Body of pancreas (tissue), 4 donors: ENCODE measurements at regions not wholly inside any gene's neighbourhood (a gene's known extent, or its start where the extent isn't known, plus 50 kb on each side); places are given as distances from the start of the nearest gene placed in this dataset.
A peak's percentile ranks its signal among the peaks of the same experiment; 100 is the strongest.

Experiments
- ATAC-seq: fragments of 150-250 bp; one replicate; pipeline ENCODE4 v1.9.1; 2016
- DNase-seq, 4 donors: peaks; one replicate each; pipeline ENCODE4 v3.0.0-alpha.2; 2019
- H3K27ac ChIP-seq, 4 donors: fragments of 200-600 bp; sonication (generic); 1 replicate in 3 of 4; 2 replicates in 1 of 4; pipeline versions ENCODE4 v1.5.1 to v1.6.1; 2016 to 2019; ENCODE audit warnings: mild to moderate bottlenecking in 1 of 4, mixed read lengths in 1 of 4, moderate library complexity in 1 of 4
- H3K27me3 ChIP-seq, 2 donors: fragments of 200-600 bp; sonication (generic); one replicate each; pipeline ENCODE4 v1.6.0; 2016; ENCODE audit warnings: mild to moderate bottlenecking in 1 of 2
- H3K36me3 ChIP-seq, 2 donors: fragments of 200-600 bp; sonication (generic); replicated peaks in 1 of 2; 2 replicates each; pipeline ENCODE4 v1.5.1; 2016; ENCODE audit warnings: low read depth in 2 of 2; ENCODE audit not compliant: insufficient read depth in 1 of 2
- H3K4me1 ChIP-seq: fragments of 200-600 bp; sonication (generic); one replicate; pipeline ENCODE4 v1.6.0; 2016
- H3K4me3 ChIP-seq, 2 donors: fragments of 200-600 bp; sonication (generic); 1 replicate in 1 of 2; 2 replicates in 1 of 2; pipeline ENCODE4 v1.5.1; 2016 to 2019
- H3K9me3 ChIP-seq, 3 donors: fragments of 200-600 bp; sonication (generic); 1 replicate in 2 of 3; 2 replicates in 1 of 3; pipeline ENCODE4 v1.5.1; 2016
- POLR2A ChIP-seq, 3 donors: fragments of 450-650 bp; IDR thresholded peaks; one replicate each; pipeline ENCODE4 v1.6.1; 2016; ENCODE audit warnings: antibody characterized with exemption in 3 of 3, mild to moderate bottlenecking in 2 of 3
- WGBS, 2 donors: methylation state at CpG; one replicate each; pipeline ENCODE4 v1.1.5; 2017; 5-methylcytosine and 5-hydroxymethylcytosine counted together
- intact Hi-C: fragments of 100-400 bp; cut with DNase I; formaldehyde crosslinking; loops from one replicate; pipeline ENCODE4 v1.15.1; 2023
- TF ChIP-seq, protein P1 (sequence below), 7 experiments: fragments of 450-650 bp in 4 of 7; fragments of 200-600 bp in 3 of 7; sonication (generic) in 3 of 7; IDR thresholded peaks; one replicate each; pipeline ENCODE4 v1.5.1; 2016 to 2019; ENCODE audit warnings: antibody characterized with exemption in 7 of 7

DNA sequence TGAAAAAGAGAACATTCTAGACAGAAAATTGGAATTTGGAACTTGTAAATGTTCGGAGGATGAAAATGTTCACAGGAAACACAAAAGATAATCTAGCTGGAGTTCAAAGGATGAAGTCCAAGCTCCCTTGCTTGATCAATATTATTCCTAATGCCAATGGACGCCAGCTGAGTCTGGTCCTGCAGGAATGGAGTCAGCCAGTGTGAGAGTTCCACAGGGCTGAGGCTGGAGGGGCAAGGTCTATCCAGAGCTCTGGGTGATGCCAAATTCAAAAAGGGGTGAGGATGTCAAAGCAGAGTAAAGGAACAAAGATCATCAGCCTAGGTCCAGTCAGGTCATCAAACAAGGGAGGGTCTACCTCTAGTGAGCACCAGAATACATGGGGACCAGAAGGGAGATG lies 78.5 kb upstream of the CTNNA2 start:
- DNase-seq, result no peak
- no peak for TF ChIP-seq POLR2A (IDR thresholded peaks at IDR 0.05)
- TF ChIP-seq, protein P1, sequence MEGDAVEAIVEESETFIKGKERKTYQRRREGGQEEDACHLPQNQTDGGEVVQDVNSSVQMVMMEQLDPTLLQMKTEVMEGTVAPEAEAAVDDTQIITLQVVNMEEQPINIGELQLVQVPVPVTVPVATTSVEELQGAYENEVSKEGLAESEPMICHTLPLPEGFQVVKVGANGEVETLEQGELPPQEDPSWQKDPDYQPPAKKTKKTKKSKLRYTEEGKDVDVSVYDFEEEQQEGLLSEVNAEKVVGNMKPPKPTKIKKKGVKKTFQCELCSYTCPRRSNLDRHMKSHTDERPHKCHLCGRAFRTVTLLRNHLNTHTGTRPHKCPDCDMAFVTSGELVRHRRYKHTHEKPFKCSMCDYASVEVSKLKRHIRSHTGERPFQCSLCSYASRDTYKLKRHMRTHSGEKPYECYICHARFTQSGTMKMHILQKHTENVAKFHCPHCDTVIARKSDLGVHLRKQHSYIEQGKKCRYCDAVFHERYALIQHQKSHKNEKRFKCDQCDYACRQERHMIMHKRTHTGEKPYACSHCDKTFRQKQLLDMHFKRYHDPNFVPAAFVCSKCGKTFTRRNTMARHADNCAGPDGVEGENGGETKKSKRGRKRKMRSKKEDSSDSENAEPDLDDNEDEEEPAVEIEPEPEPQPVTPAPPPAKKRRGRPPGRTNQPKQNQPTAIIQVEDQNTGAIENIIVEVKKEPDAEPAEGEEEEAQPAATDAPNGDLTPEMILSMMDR (IDR thresholded peaks at IDR 0.05), result no peak
- H3K9me3 ChIP-seq, result no peaks in the 10 kb centered on the region
- H3K27me3 ChIP-seq, result no peaks in the 10 kb centered on the region
- ATAC-seq, result no peak
- H3K36me3 ChIP-seq, result no peaks in the 10 kb centered on the region
- intact Hi-C loops, result no loop called here
- H3K4me3 ChIP-seq, result no peak overlapping the region
- WGBS, 2 donors, result 76 to 82% methylated on average over 2 of the region's 2 CpGs
- peaks cover 10% of the 10 kb centered on the region for H3K4me1 ChIP-seq
- no peak overlapping the region for H3K27ac ChIP-seq

- TF ChIP-seq POLR2A (IDR thresholded peaks at IDR 0.05), result no peak
- TF ChIP-seq, protein P1 (IDR thresholded peaks at IDR 0.05), result no peak
- peak overlapping the region in 1 of 4 donors; percentile 3 for H3K27ac ChIP-seq
- no peak overlapping the region for H3K4me3 ChIP-seq
- H3K9me3 ChIP-seq, result no peaks in the 10 kb centered on the region
- peak; percentile 17 to 54 (median 42) for DNase-seq
- peaks cover 10% of the 10 kb centered on the region for H3K4me1 ChIP-seq
- ATAC-seq, result peak; percentile 77
- WGBS, 2 donors, result 6 to 7% methylated on average over 3 of the region's 3 CpGs
- intact Hi-C loops, result no loop called here
- H3K36me3 ChIP-seq, result no peaks in the 10 kb centered on the region
- no peaks in the 10 kb centered on the region for H3K27me3 ChIP-seq
Measured at GRCh38 chr2:79432731-79433146, 80.1 kb upstream of the CTNNA2 start.

GRCh38 chr2:79428745-79429144 lies 84.1 kb upstream of the CTNNA2 start:
- Histone ChIP-seq H3K9me3 (no peaks in the 10 kb centered on the region), H3K27ac (no peak overlapping the region), H3K27me3 (no peaks in the 10 kb centered on the region), H3K4me3 (no peak overlapping the region), H3K4me1 (peaks cover 10% of the 10 kb centered on the region), H3K36me3 (no peaks in the 10 kb centered on the region)
- intact Hi-C loops, result no loop called here
- no peak for TF ChIP-seq POLR2A (IDR thresholded peaks at IDR 0.05)
- TF ChIP-seq, protein P1 (IDR thresholded peaks at IDR 0.05), result no peak
- no peak for DNase-seq
- 85 to 100% methylated on average over 1 of the region's 1 CpG for WGBS, 2 donors
- ATAC-seq, result no peak

DNA sequence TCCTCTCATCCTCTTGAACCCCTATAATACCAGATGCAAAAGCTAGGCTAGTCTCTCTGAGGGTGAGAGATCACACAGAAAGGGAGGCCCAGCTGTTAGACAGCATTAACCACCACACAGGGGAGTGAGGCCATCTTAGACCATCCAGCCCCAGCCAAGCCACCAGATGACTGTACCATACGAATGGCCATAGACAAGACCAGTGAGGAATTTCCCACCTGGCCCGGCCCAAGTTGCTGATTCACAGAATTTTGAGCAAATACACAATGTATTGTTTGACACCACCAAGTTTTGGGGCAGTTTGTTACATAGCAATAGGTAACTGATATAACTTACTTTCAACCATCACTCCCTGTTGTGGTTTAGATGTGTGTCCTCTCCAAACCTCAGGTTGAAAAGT lies 98.2 kb upstream of the CTNNA2 start:
- H3K4me1 ChIP-seq, result no peaks in the 10 kb centered on the region
- no peaks in the 10 kb centered on the region for H3K36me3 ChIP-seq
- ATAC-seq (no peak), DNase-seq (no peak)
- no peaks in the 10 kb centered on the region for H3K9me3 ChIP-seq
- TF ChIP-seq, protein P1 (IDR thresholded peaks at IDR 0.05), result no peak
- no peak for TF ChIP-seq POLR2A (IDR thresholded peaks at IDR 0.05)
- H3K4me3 ChIP-seq, result no peak overlapping the region
- H3K27ac ChIP-seq, result no peak overlapping the region
- H3K27me3 ChIP-seq, result no peaks in the 10 kb centered on the region
- intact Hi-C loops, result no loop called here
- 83 to 95% methylated on average over 2 of the region's 2 CpGs for WGBS, 2 donors

GRCh38 chr2:79394485-79394859 lies 118.4 kb upstream of the CTNNA2 start:
- H3K9me3 ChIP-seq, result no peaks in the 10 kb centered on the region
- H3K4me1 ChIP-seq, result no peaks in the 10 kb centered on the region
- ATAC-seq, result no peak
- no peak overlapping the region for H3K4me3 ChIP-seq
- intact Hi-C loops, result no loop called here
- no peaks in the 10 kb centered on the region for H3K27me3 ChIP-seq
- WGBS, 2 donors, result 56 to 63% methylated on average over 1 of the region's 1 CpG
- no peaks in the 10 kb centered on the region for H3K36me3 ChIP-seq
- no peak for TF ChIP-seq POLR2A (IDR thresholded peaks at IDR 0.05)
- TF ChIP-seq, protein P1 (IDR thresholded peaks at IDR 0.05), result no peak
- no peak for DNase-seq
- no peak overlapping the region for H3K27ac ChIP-seq
